ENCODE measurements at regions not wholly inside any gene's neighbourhood (a gene's known extent, or its start where the extent isn't known, plus 50 kb on each side); places are given as distances from the start of the nearest gene placed in this dataset.

- Histone ChIP-seq H3K4me3 (ENCODE audit: low read depth, low read length) (no peak overlapping the region), H3K4me1 (ENCODE audit: control insufficient read depth, insufficient read depth, low read length) (peaks cover 30% of the 10 kb centered on the region)
- CTCF ChIA-PET = no interaction called here
- TF ChIP-seq REST (tag by site-specific recombination; IDR thresholded peaks at IDR 0.05) (no peak), SCRT1 (tag by site-specific recombination; IDR thresholded peaks at IDR 0.05; ENCODE audit: borderline replicate concordance) (no peak), ZNF433 (tag by site-specific recombination; IDR thresholded peaks at IDR 0.05; ENCODE audit: low read depth) (no peak), ZBTB8A (tag by site-specific recombination; IDR thresholded peaks at IDR 0.05) (peak; percentile 49; the same call in 1 of the 2 replicates), ZNF426 (tag by site-specific recombination; IDR thresholded peaks at IDR 0.05) (no peak), PATZ1 (tag by site-specific recombination; IDR thresholded peaks at IDR 0.05) (peak; percentile 35; the same call in 1 of the 2 replicates), ZNF501 (tag by site-specific recombination; IDR thresholded peaks at IDR 0.05) (no peak), ZNF658 (tag by site-specific recombination; IDR thresholded peaks at IDR 0.05) (no peak), YY2 (tag by site-specific recombination; IDR thresholded peaks at IDR 0.05) (no peak), ZNF266 (tag by site-specific recombination; IDR thresholded peaks at IDR 0.05; ENCODE audit: low read depth) (no peak), ZNF391 (tag by site-specific recombination; IDR thresholded peaks at IDR 0.05; ENCODE audit: borderline replicate concordance, low read depth) (no peak), TCF7L2 (IDR thresholded peaks at IDR 0.05; ENCODE audit: borderline replicate concordance, low read depth, low read length) (no peak), PRDM2 (tag by site-specific recombination; IDR thresholded peaks at IDR 0.05; ENCODE audit: borderline replicate concordance) (no peak), TSHZ1 (tag by site-specific recombination; IDR thresholded peaks at IDR 0.05; ENCODE audit: borderline replicate concordance) (no peak), ZNF626 (tag by site-specific recombination; IDR thresholded peaks at IDR 0.05) (peak; percentile 86; the same call in 1 of the 2 replicates), ZNF654 (tag by site-specific recombination; IDR thresholded peaks at IDR 0.05; ENCODE audit: low read depth) (no peak), ZNF510 (tag by site-specific recombination; IDR thresholded peaks at IDR 0.05; ENCODE audit: insufficient replicate concordance) (peak; percentile 29), KLF1 (tag by site-specific recombination; IDR thresholded peaks at IDR 0.05) (no peak), ZFP41 (tag by site-specific recombination; IDR thresholded peaks at IDR 0.05; ENCODE audit: borderline replicate concordance) (no peak), AEBP2 (tag by site-specific recombination; IDR thresholded peaks at IDR 0.05; ENCODE audit: borderline replicate concordance) (no peak)
These were observed 96.8 kb downstream of the ZNF608 start for GRCh38 chr5:124649491-124650146.

More at GRCh38 chr5:124649491-124650146, 96.8 kb downstream of the ZNF608 start:
- POLR2A ChIA-PET = interaction anchor here (0.6 kb wide), 1 partner anchor 1316 kb away, joined by 3 read pairs; no protein-coding TSS in a partner anchor
- Histone ChIP-seq H3K27ac (ENCODE audit: extremely low read depth, low read depth, low read length) (peak overlapping the region; percentile 98), H3K36me3 (ENCODE audit: control insufficient read depth in 2 of 2, insufficient read depth in 1 of 2, low read length in 2 of 2) (peaks cover 0 to 26% of the 10 kb centered on the region in 2 experiments; a peak in 2 of 3 replicates), H3K9me3 (ENCODE audit: control insufficient read depth, insufficient read depth, low read depth, low read length) (no peaks in the 10 kb centered on the region)

Measured in HEK293 (cell line).